ENCODE measurements at regions not wholly inside any gene's neighbourhood (a gene's known extent, or its start where the extent isn't known, plus 50 kb on each side); places are given as distances from the start of the nearest gene placed in this dataset.
"Not testable (repeated sequence)": the region's sequence is repeated elsewhere in the genome, so short reads cannot be mapped to it uniquely, and the experiment has no call there.

DNA sequence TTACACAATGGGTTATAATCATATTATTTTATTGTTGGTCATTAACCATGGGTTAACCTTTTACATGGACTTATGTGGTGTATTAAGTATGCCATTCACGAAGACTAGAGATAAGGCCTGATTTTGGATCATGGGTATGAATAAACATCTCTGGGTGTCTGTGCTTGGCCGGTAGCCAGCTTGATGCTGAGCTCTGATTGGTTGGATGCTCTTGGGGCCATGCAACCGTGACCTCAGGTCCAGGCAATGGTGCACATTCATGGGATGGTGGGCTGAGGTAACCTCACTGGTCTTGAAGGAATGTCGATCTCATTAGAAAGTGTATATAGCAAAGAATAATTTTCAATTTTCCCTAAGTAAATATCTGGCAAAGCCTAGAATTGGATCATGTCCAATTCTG is 158.2 kb upstream of the IL12B start:
- no peak for ATAC-seq (ENCODE audit: low read depth in 2 of 2)
- Histone ChIP-seq H3K27ac (ENCODE audit: insufficient read depth, low read length, poor library complexity, severe bottlenecking) (no peak overlapping the region), H3K4me3 (ENCODE audit: low read depth, low read length) (no peak overlapping the region), H3K9me3 (ENCODE audit: control insufficient read depth in 2 of 2, low read length in 2 of 2) (no peaks in the 10 kb centered on the region), H3K27me3 (ENCODE audit: control insufficient read depth, insufficient read depth, low read length) (peaks cover 2% of the 10 kb centered on the region), H3K36me3 (ENCODE audit: control insufficient read depth, insufficient read depth, low read length) (no peaks in the 10 kb centered on the region), H3K4me1 (ENCODE audit: control insufficient read depth, insufficient read depth, low read length, poor library complexity, severe bottlenecking) (no peaks in the 10 kb centered on the region)
- Mint-ChIP-seq H3K36me3 (no peaks in the 10 kb centered on the region), H3K4me3 (no peak overlapping the region), H3K27ac (no peak overlapping the region), H3K9me3 (no peaks in the 10 kb centered on the region), H3K27me3 (peaks cover 9% of the 10 kb centered on the region), H3K4me1 (no peaks in the 10 kb centered on the region)
- DNase-seq, result no peak

DNA sequence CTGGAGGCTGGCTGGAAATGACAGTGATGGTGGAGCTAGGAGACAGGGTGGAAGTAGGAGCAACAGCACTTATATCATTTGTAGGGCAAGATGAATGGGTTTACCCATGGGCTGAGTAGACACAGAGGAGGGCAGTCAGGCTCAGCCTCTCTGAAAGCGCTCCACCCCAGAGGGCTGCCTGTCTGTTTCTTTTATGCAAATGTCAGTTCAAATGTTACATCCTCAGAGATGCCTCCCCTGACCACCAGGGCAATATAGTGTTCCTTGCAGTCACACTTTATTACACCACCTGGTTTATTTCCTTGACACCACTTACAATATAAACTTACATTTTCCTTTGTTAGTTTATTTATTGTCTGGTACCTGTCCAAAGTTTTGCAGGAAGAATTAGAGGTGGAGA is 159.5 kb upstream of the IL12B start:
- H3K27ac Mint-ChIP-seq, result no peak overlapping the region
- no peak overlapping the region for H3K4me3 ChIP-seq (ENCODE audit: low read depth, low read length)
- no peaks in the 10 kb centered on the region for H3K9me3 ChIP-seq (ENCODE audit: control insufficient read depth in 2 of 2, low read length in 2 of 2)
- ATAC-seq (ENCODE audit: low read depth in 2 of 2) (no peak), DNase-seq (no peak)
- H3K27me3 ChIP-seq (ENCODE audit: control insufficient read depth, insufficient read depth, low read length), result peaks cover 2% of the 10 kb centered on the region
- no peaks in the 10 kb centered on the region for H3K36me3 Mint-ChIP-seq
- H3K4me3 Mint-ChIP-seq, result no peak overlapping the region
- no peaks in the 10 kb centered on the region for H3K9me3 Mint-ChIP-seq
- no peaks in the 10 kb centered on the region for H3K36me3 ChIP-seq (ENCODE audit: control insufficient read depth, insufficient read depth, low read length)
- no peaks in the 10 kb centered on the region for H3K4me1 Mint-ChIP-seq
- H3K27ac ChIP-seq (ENCODE audit: insufficient read depth, low read length, poor library complexity, severe bottlenecking), result no peak overlapping the region
- H3K27me3 Mint-ChIP-seq, result peaks cover 9% of the 10 kb centered on the region
- no peaks in the 10 kb centered on the region for H3K4me1 ChIP-seq (ENCODE audit: control insufficient read depth, insufficient read depth, low read length, poor library complexity, severe bottlenecking)

DNA sequence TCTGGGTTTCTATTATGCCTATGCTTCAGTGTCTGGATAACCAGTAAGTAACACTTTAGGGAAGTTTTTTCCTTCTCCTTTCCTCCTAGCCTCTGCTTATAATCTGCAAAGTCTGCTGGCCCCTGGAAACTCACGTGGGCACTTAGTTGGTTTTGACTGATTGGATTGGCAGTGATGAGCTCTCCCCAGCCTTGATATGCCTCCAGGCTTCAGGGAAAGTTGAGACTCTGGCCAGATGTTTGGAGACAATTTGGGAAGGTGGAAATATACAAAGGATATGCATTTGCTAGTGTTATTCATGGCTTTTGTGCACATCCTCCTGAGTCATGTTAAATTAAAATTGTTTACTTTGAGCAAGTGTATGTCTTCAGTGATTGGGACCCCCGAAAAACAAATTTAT is 160.2 kb upstream of the IL12B start:
- Mint-ChIP-seq H3K4me3 (no peak overlapping the region), H3K27me3 (peaks cover 9% of the 10 kb centered on the region), H3K27ac (no peak overlapping the region), H3K36me3 (no peaks in the 10 kb centered on the region), H3K4me1 (no peaks in the 10 kb centered on the region), H3K9me3 (peaks cover 0 to 4% (median 0%) of the 10 kb centered on the region in 7 donors)
- H3K27me3 ChIP-seq (ENCODE audit: control insufficient read depth, insufficient read depth, low read length), result peaks cover 5% of the 10 kb centered on the region
- H3K27ac ChIP-seq (ENCODE audit: insufficient read depth, low read length, poor library complexity, severe bottlenecking), result no peak overlapping the region
- H3K4me3 ChIP-seq (ENCODE audit: low read depth, low read length), result no peak overlapping the region
- H3K9me3 ChIP-seq (ENCODE audit: control insufficient read depth in 2 of 2, low read length in 2 of 2), result no peaks in the 10 kb centered on the region
- H3K4me1 ChIP-seq (ENCODE audit: control insufficient read depth, insufficient read depth, low read length, poor library complexity, severe bottlenecking), result no peaks in the 10 kb centered on the region
- ATAC-seq (ENCODE audit: low read depth in 2 of 2) (no peak), DNase-seq (no peak)
- no peaks in the 10 kb centered on the region for H3K36me3 ChIP-seq (ENCODE audit: control insufficient read depth, insufficient read depth, low read length)

DNA sequence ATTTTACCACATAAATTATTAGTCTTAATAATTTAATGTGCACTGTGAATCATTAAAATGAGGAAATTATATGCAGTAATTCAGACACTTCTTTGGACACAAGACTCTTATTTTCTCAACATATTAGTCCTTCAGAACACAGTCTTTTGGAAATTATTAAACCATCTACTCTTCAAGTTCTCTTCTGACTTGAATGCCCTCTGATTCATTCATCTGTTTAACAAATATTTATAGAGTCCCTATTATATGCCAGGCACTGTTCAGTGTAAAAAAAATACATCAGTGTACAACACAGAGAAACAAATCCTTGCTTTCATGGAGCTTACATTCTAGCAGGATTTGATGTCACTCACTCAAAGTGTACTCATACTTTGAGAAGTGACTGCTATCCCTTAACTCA is 163.4 kb upstream of the IL12B start:
- DNase-seq (no peak), ATAC-seq (ENCODE audit: low read depth in 2 of 2) (no peak)
- no peak overlapping the region for H3K27ac ChIP-seq (ENCODE audit: insufficient read depth, low read length, poor library complexity, severe bottlenecking)
- no peak overlapping the region for H3K27ac Mint-ChIP-seq
- H3K27me3 ChIP-seq (ENCODE audit: control insufficient read depth, insufficient read depth, low read length), result peaks cover 5% of the 10 kb centered on the region
- H3K27me3 Mint-ChIP-seq, result peaks cover 4% of the 10 kb centered on the region
- H3K36me3 ChIP-seq (ENCODE audit: control insufficient read depth, insufficient read depth, low read length), result no peaks in the 10 kb centered on the region
- H3K4me3 Mint-ChIP-seq, result no peak overlapping the region
- H3K4me1 ChIP-seq (ENCODE audit: control insufficient read depth, insufficient read depth, low read length, poor library complexity, severe bottlenecking), result no peaks in the 10 kb centered on the region
- H3K9me3 Mint-ChIP-seq, result peaks cover 0 to 4% (median 0%) of the 10 kb centered on the region in 7 donors
- no peaks in the 10 kb centered on the region for H3K9me3 ChIP-seq (ENCODE audit: control insufficient read depth in 2 of 2, low read length in 2 of 2)
- no peaks in the 10 kb centered on the region for H3K4me1 Mint-ChIP-seq
- H3K4me3 ChIP-seq (ENCODE audit: low read depth, low read length), result no peak overlapping the region
- H3K36me3 Mint-ChIP-seq, result no peaks in the 10 kb centered on the region

DNA sequence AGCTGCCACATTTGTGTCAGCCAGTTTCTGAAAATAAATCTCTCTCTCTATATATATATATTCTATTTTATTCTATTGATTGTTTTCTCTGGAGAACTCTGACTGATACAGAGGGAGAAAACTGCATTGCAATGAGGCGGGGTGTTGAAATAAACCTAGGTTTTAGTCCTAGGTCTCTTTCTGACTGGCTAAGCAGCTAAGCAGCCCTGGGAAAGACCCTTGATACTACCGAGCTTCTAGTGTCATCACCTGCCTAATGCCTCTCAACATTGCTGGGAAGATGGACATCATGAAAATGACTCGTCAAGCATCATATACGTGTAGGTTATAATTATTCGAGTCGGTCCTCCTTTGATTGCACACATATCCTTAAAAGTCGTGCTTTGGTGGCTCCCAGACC is 166.5 kb upstream of the IL12B start:
- H3K36me3 ChIP-seq (ENCODE audit: control insufficient read depth, insufficient read depth, low read length), result no peaks in the 10 kb centered on the region
- H3K27me3 ChIP-seq (ENCODE audit: control insufficient read depth, insufficient read depth, low read length), result peaks cover 5% of the 10 kb centered on the region
- H3K9me3 Mint-ChIP-seq, result peaks cover 0 to 4% (median 0%) of the 10 kb centered on the region in 7 donors
- no peaks in the 10 kb centered on the region for H3K4me1 Mint-ChIP-seq
- no peak overlapping the region for H3K27ac ChIP-seq (ENCODE audit: insufficient read depth, low read length, poor library complexity, severe bottlenecking)
- H3K36me3 Mint-ChIP-seq, result no peaks in the 10 kb centered on the region
- no peak overlapping the region for H3K4me3 ChIP-seq (ENCODE audit: low read depth, low read length)
- H3K27me3 Mint-ChIP-seq, result no peaks in the 10 kb centered on the region
- no peak overlapping the region for H3K4me3 Mint-ChIP-seq
- DNase-seq, result no peak
- no peak for ATAC-seq (ENCODE audit: low read depth in 2 of 2)
- no peaks in the 10 kb centered on the region for H3K4me1 ChIP-seq (ENCODE audit: control insufficient read depth, insufficient read depth, low read length, poor library complexity, severe bottlenecking)
- no peak overlapping the region for H3K27ac Mint-ChIP-seq
- no peaks in the 10 kb centered on the region for H3K9me3 ChIP-seq (ENCODE audit: control insufficient read depth in 2 of 2, low read length in 2 of 2)

DNA sequence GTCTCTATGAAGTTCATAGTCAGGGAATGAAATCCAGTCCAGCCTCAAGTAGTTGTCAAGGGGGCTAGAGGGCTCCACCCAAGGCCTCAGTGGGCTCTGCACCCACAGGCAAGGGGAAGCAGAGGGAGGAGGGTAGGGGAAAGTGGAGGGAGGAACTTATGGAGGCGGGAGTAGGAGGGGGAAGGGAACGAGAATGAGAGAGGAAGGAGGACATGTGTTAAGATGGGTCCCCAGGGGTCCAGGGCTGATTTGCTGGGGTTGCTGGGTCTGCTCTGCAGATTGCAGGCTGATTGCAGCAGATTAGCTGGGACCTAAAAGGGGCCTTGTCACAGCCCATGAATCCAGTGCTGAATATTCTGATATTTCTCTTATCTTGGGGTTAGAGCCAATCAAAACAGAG is 166.9 kb upstream of the IL12B start:
- Mint-ChIP-seq H3K4me1 (no peaks in the 10 kb centered on the region), H3K27me3 (no peaks in the 10 kb centered on the region), H3K9me3 (peaks cover 0 to 6% (median 0%) of the 10 kb centered on the region in 7 donors), H3K4me3 (no peak overlapping the region), H3K36me3 (no peaks in the 10 kb centered on the region), H3K27ac (no peak overlapping the region)
- Histone ChIP-seq H3K4me3 (ENCODE audit: low read depth, low read length) (no peak overlapping the region), H3K36me3 (ENCODE audit: control insufficient read depth, insufficient read depth, low read length) (no peaks in the 10 kb centered on the region), H3K9me3 (ENCODE audit: control insufficient read depth in 2 of 2, low read length in 2 of 2) (no peaks in the 10 kb centered on the region), H3K4me1 (ENCODE audit: control insufficient read depth, insufficient read depth, low read length, poor library complexity, severe bottlenecking) (no peaks in the 10 kb centered on the region), H3K27ac (ENCODE audit: insufficient read depth, low read length, poor library complexity, severe bottlenecking) (no peak overlapping the region), H3K27me3 (ENCODE audit: control insufficient read depth, insufficient read depth, low read length) (peaks cover 5% of the 10 kb centered on the region)
- ATAC-seq (ENCODE audit: low read depth in 2 of 2) (no peak), DNase-seq (no peak)

DNA sequence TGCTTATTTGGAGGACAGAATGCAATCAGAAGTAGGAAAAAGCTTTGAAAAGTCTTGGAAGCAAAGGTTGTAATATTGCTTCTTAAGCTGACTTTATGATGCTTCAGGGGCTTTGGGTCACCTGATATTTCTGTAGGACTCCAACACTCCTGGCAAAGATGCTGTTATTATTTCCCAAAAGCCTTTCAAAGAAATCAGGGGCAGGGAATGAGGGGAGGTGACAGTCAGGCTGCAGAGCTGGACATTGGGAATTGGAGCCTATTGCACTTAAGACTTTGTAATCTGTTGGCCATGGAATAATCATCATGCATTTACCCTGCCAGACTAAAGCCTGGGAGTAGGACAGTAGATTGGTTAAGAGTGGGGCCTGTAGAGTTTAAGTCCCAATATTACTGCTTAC is 168.3 kb upstream of the IL12B start:
- H3K4me3 ChIP-seq (ENCODE audit: low read depth, low read length), result no peak overlapping the region
- no peaks in the 10 kb centered on the region for H3K36me3 ChIP-seq (ENCODE audit: control insufficient read depth, insufficient read depth, low read length)
- no peaks in the 10 kb centered on the region for H3K4me1 ChIP-seq (ENCODE audit: control insufficient read depth, insufficient read depth, low read length, poor library complexity, severe bottlenecking)
- H3K4me3 Mint-ChIP-seq, result no peak overlapping the region
- peaks cover 0 to 7% (median 0%) of the 10 kb centered on the region in 7 donors for H3K9me3 Mint-ChIP-seq
- no peak overlapping the region for H3K27ac ChIP-seq (ENCODE audit: insufficient read depth, low read length, poor library complexity, severe bottlenecking)
- DNase-seq (no peak), ATAC-seq (ENCODE audit: low read depth in 2 of 2) (no peak)
- H3K36me3 Mint-ChIP-seq, result no peaks in the 10 kb centered on the region
- peaks cover 2% of the 10 kb centered on the region for H3K27me3 ChIP-seq (ENCODE audit: control insufficient read depth, insufficient read depth, low read length)
- H3K9me3 ChIP-seq (ENCODE audit: control insufficient read depth in 2 of 2, low read length in 2 of 2), result no peaks in the 10 kb centered on the region
- H3K27me3 Mint-ChIP-seq, result no peaks in the 10 kb centered on the region
- no peak overlapping the region for H3K27ac Mint-ChIP-seq
- H3K4me1 Mint-ChIP-seq, result no peaks in the 10 kb centered on the region

DNA sequence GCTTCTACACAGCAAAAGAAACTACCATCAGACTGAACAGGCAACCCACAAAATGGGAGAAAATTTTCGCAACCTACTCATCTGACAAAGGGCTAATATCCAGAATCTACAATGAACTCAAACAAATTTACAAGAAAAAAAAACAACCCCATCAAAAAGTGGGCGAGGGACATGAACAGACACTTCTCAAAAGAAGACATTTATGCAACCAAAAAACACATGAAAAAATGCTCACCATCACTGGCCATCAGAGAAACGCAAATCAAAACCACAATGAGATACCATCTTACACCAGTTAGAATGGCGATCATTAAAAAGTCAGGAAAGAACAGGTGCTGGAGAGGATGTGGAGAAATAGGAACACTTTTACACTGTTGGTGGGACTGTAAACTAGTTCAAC is 171.8 kb upstream of the IL12B start:
- H3K4me1 Mint-ChIP-seq, result not testable (repeated sequence)

More for the DNA sequence above, 171.8 kb upstream of the IL12B start:
- not testable (repeated sequence) for H3K36me3 ChIP-seq (ENCODE audit: control insufficient read depth, insufficient read depth, low read length); H3K27ac Mint-ChIP-seq; H3K4me3 ChIP-seq (ENCODE audit: low read depth, low read length); H3K9me3 Mint-ChIP-seq; H3K36me3 Mint-ChIP-seq; DNase-seq; H3K27ac ChIP-seq (ENCODE audit: insufficient read depth, low read length, poor library complexity, severe bottlenecking); H3K9me3 ChIP-seq (ENCODE audit: control insufficient read depth in 2 of 2, low read length in 2 of 2); H3K4me1 ChIP-seq (ENCODE audit: control insufficient read depth, insufficient read depth, low read length, poor library complexity, severe bottlenecking); ATAC-seq (ENCODE audit: low read depth in 2 of 2); H3K27me3 Mint-ChIP-seq; H3K27me3 ChIP-seq (ENCODE audit: control insufficient read depth, insufficient read depth, low read length); H3K4me3 Mint-ChIP-seq

Data from CD4-positive, CD25-positive, alpha-beta regulatory T cell (primary cell).